CD4-positive, alpha-beta memory T cell (primary cell): ENCODE measurements at regions not wholly inside any gene's neighbourhood (a gene's known extent, or its start where the extent isn't known, plus 50 kb on each side); places are given as distances from the start of the nearest gene placed in this dataset.

Experiments
- CTCF ChIA-PET: fragments of 350-600 bp; sonication (Branson Sonifier 250); formaldehyde crosslinking; loops from one replicate; lab custom pipeline; 2021; ENCODE audit warnings: inconsistent platforms; ENCODE audit not compliant: partially characterized antibody; lab: Charles Lee
- POLR2A ChIA-PET: fragments of 350-600 bp; sonication (Branson Sonifier 250); formaldehyde crosslinking; loops from one replicate; lab custom pipeline; 2021; ENCODE audit not compliant: partially characterized antibody; lab: Charles Lee
- DNase-seq, 5 donors: peaks; one replicate each; pipeline versions ENCODE4 v3.0.0 to v3.0.0-alpha.2; 2020 to 2022; ENCODE audit warnings: mixed read lengths in 1 of 5
- H3K27ac ChIP-seq: one replicate; pipeline ENCODE4 v1.7.0; 2013; ENCODE audit warnings: low read depth, low read length
- H3K27me3 ChIP-seq: 2 replicates; pipeline ENCODE4 v1.7.0; 2013; ENCODE audit warnings: mild to moderate bottlenecking, low read length, moderate library complexity; ENCODE audit not compliant: insufficient read depth
- H3K36me3 ChIP-seq: 2 replicates; pipeline ENCODE4 v1.7.0; 2013; ENCODE audit warnings: mild to moderate bottlenecking, low read length, moderate library complexity; ENCODE audit not compliant: insufficient read depth
- H3K4me1 ChIP-seq: 2 replicates; pipeline ENCODE4 v1.7.0; 2013; ENCODE audit warnings: mild to moderate bottlenecking, low read length, moderate library complexity; ENCODE audit not compliant: insufficient read depth
- H3K4me3 ChIP-seq, 2 donors: one replicate each; pipeline ENCODE4 v1.7.0; 2013; ENCODE audit warnings: low read length in 2 of 2, mild to moderate bottlenecking in 1 of 2
- H3K9me3 ChIP-seq, 2 donors: one replicate each; pipeline ENCODE4 v1.7.0; 2013; ENCODE audit warnings: low read length in 2 of 2, control low read depth in 1 of 2; ENCODE audit not compliant: control insufficient read depth in 1 of 2
- H3K27ac Mint-ChIP-seq, 7 donors: one replicate each; pipeline ENCODE4 v1.8.0; 2020 to 2021; ENCODE audit warnings: mixed read lengths in 7 of 7, mild to moderate bottlenecking in 6 of 7, inconsistent platforms in 3 of 7, moderate library complexity in 3 of 7
- H3K27me3 Mint-ChIP-seq, 2 donors: one replicate each; pipeline ENCODE4 v1.8.0; 2020 to 2021; ENCODE audit warnings: mixed read lengths in 2 of 2
- H3K36me3 Mint-ChIP-seq, 2 donors: one replicate each; pipeline ENCODE4 v1.8.0; 2020 to 2021; ENCODE audit warnings: mixed read lengths in 2 of 2, inconsistent platforms in 1 of 2, mild to moderate bottlenecking in 1 of 2
- H3K4me1 Mint-ChIP-seq, 4 donors: one replicate each; pipeline ENCODE4 v1.8.0; 2020 to 2021; ENCODE audit warnings: mixed read lengths in 4 of 4, mild to moderate bottlenecking in 1 of 4
- H3K4me3 Mint-ChIP-seq, 8 donors: one replicate each; pipeline ENCODE4 v1.8.0; 2020 to 2021; ENCODE audit warnings: mixed read lengths in 8 of 8, mild to moderate bottlenecking in 7 of 8, moderate library complexity in 6 of 8, inconsistent platforms in 3 of 8
- H3K9me3 Mint-ChIP-seq, 8 donors: one replicate each; pipeline ENCODE4 v1.8.0; 2020 to 2021; ENCODE audit warnings: mixed read lengths in 8 of 8, mild to moderate bottlenecking in 5 of 8, inconsistent platforms in 3 of 8, moderate library complexity in 1 of 8
- intact Hi-C: fragments of 100-400 bp; cut with micrococcal nuclease; formaldehyde crosslinking; loops from one replicate; pipeline ENCODE4 v1.15.1; 2023

- H3K4me1 Mint-ChIP-seq: no peaks in the 10 kb centered on the region
- no peaks in the 10 kb centered on the region for H3K9me3 Mint-ChIP-seq
- no peaks in the 10 kb centered on the region for H3K36me3 Mint-ChIP-seq
- intact Hi-C loops: no loop called here
- H3K4me1 ChIP-seq: no peaks in the 10 kb centered on the region
- H3K27ac Mint-ChIP-seq: no peak overlapping the region
- H3K4me3 ChIP-seq: no peak overlapping the region
- H3K36me3 ChIP-seq: no peaks in the 10 kb centered on the region
- no peaks in the 10 kb centered on the region for H3K9me3 ChIP-seq
- no peak overlapping the region for H3K27ac ChIP-seq
- H3K27me3 ChIP-seq: no peaks in the 10 kb centered on the region
- H3K27me3 Mint-ChIP-seq: peaks cover 1 to 7% of the 10 kb centered on the region in 2 donors
- no peak overlapping the region for H3K4me3 Mint-ChIP-seq
- ChIA-PET POLR2A (no interaction called here), CTCF (interaction anchor here (1.7 kb wide), 1 partner anchor 14 kb away, joined by 6 read pairs; no protein-coding TSS in a partner anchor)
- DNase-seq: no peak
These were observed 201.8 kb upstream of the ZMIZ1 start for GRCh38 chr10:78866731-78867554.

DNA sequence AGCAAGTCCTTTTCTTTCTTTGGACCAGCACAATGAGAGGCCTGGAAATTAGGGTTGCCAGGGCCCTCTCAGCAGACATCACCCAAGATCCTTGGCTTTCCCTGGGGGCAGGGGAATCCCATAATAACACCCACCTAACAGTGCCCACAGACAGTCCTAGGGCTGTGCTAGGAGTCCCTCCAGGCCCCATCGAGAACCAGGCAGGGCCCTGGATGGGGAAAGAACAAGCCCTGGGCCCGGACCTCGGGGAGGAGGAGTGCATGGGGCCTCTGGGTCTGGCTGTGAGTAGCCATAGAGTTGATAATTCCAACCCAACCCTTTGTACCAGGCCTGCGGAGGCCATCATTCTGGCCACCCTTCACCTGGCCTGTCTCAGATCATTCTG, 201.2 kb upstream of the ZMIZ1 start:
- CTCF ChIA-PET: no interaction called here
- Mint-ChIP-seq H3K4me3 (no peak overlapping the region), H3K4me1 (no peaks in the 10 kb centered on the region), H3K9me3 (no peaks in the 10 kb centered on the region), H3K36me3 (no peaks in the 10 kb centered on the region), H3K27me3 (peaks cover 1 to 7% of the 10 kb centered on the region in 2 donors), H3K27ac (no peak overlapping the region)
- POLR2A ChIA-PET: no interaction called here
- Histone ChIP-seq H3K36me3 (no peaks in the 10 kb centered on the region), H3K9me3 (no peaks in the 10 kb centered on the region), H3K4me3 (no peak overlapping the region), H3K27ac (no peak overlapping the region), H3K4me1 (no peaks in the 10 kb centered on the region), H3K27me3 (no peaks in the 10 kb centered on the region)
- no peak for DNase-seq
- intact Hi-C loops: no loop called here

GRCh38 chr10:78868048-78868447, 200.7 kb upstream of the ZMIZ1 start:
- Histone ChIP-seq H3K36me3 (no peaks in the 10 kb centered on the region), H3K27ac (no peak overlapping the region), H3K4me3 (no peak overlapping the region), H3K27me3 (no peaks in the 10 kb centered on the region), H3K9me3 (no peaks in the 10 kb centered on the region), H3K4me1 (no peaks in the 10 kb centered on the region)
- no peak overlapping the region for H3K27ac Mint-ChIP-seq
- no peak overlapping the region for H3K4me3 Mint-ChIP-seq
- H3K4me1 Mint-ChIP-seq: no peaks in the 10 kb centered on the region
- ChIA-PET POLR2A (no interaction called here), CTCF (no interaction called here)
- no peak for DNase-seq
- H3K27me3 Mint-ChIP-seq: peaks cover 1 to 7% of the 10 kb centered on the region in 2 donors
- intact Hi-C loops: no loop called here
- H3K9me3 Mint-ChIP-seq: no peaks in the 10 kb centered on the region
- no peaks in the 10 kb centered on the region for H3K36me3 Mint-ChIP-seq

DNA sequence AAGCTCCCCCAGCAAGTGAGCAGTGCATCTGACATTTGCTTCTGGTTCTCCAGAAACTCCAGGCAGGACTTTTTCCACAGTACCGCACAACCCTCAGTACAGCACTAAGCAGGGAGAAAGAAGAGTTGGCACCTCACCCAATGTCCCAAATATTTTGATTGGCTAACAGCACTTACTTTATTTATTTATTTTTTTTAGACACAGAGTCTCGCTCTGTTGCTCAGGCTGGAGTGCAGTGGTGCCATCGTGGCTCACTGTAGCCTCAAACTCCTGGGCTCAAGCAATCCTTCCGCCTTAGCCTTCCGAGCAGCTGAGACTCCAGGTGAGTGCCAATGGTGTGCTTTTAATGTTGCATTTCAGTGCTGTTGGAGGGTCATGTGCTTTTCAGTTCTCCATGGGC, 200.3 kb upstream of the ZMIZ1 start:
- H3K27me3 Mint-ChIP-seq: peaks cover 1 to 11% of the 10 kb centered on the region in 2 donors
- intact Hi-C loops: no loop called here
- no peaks in the 10 kb centered on the region for H3K36me3 Mint-ChIP-seq
- no peaks in the 10 kb centered on the region for H3K27me3 ChIP-seq
- H3K4me3 ChIP-seq: no peak overlapping the region
- no peak for DNase-seq
- no peaks in the 10 kb centered on the region for H3K9me3 Mint-ChIP-seq
- no peak overlapping the region for H3K27ac ChIP-seq
- H3K4me3 Mint-ChIP-seq: no peak overlapping the region
- ChIA-PET CTCF (no interaction called here), POLR2A (no interaction called here)
- H3K9me3 ChIP-seq: no peaks in the 10 kb centered on the region
- no peaks in the 10 kb centered on the region for H3K36me3 ChIP-seq
- no peak overlapping the region for H3K27ac Mint-ChIP-seq
- no peaks in the 10 kb centered on the region for H3K4me1 Mint-ChIP-seq
- H3K4me1 ChIP-seq: no peaks in the 10 kb centered on the region

DNA sequence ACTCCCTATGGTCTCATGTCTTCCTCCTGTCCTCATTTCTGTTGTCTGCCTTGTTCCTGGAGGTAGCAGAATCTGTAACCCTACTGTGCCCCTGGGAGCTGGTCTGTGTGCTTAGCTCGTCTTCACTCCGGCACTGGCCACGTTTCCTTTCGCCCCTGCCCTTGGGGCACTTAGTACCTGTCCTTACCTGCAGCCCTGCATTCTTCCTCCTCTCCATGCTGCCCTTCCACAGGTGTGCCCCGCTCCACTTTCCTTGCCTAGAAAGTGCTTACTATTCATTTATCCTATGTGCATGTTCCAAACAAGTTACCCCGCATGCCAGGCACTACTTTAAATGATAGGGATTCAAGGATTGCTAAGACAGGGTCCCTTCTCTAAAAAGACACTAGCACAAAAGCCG, 199.9 kb upstream of the ZMIZ1 start:
- POLR2A ChIA-PET: no interaction called here
- H3K36me3 ChIP-seq: no peaks in the 10 kb centered on the region
- intact Hi-C loops: no loop called here
- Mint-ChIP-seq H3K4me1 (peaks cover 0 to under 1% (median 0%) of the 10 kb centered on the region in 4 donors), H3K36me3 (no peaks in the 10 kb centered on the region), H3K27me3 (peaks cover 1 to 11% of the 10 kb centered on the region in 2 donors), H3K4me3 (no peak overlapping the region), H3K27ac (no peak overlapping the region), H3K9me3 (no peaks in the 10 kb centered on the region)
- H3K27me3 ChIP-seq: no peaks in the 10 kb centered on the region
- no peaks in the 10 kb centered on the region for H3K4me1 ChIP-seq
- DNase-seq: no peak
- H3K27ac ChIP-seq: no peak overlapping the region
- no peaks in the 10 kb centered on the region for H3K9me3 ChIP-seq
- CTCF ChIA-PET: no interaction called here
- H3K4me3 ChIP-seq: no peak overlapping the region

DNA sequence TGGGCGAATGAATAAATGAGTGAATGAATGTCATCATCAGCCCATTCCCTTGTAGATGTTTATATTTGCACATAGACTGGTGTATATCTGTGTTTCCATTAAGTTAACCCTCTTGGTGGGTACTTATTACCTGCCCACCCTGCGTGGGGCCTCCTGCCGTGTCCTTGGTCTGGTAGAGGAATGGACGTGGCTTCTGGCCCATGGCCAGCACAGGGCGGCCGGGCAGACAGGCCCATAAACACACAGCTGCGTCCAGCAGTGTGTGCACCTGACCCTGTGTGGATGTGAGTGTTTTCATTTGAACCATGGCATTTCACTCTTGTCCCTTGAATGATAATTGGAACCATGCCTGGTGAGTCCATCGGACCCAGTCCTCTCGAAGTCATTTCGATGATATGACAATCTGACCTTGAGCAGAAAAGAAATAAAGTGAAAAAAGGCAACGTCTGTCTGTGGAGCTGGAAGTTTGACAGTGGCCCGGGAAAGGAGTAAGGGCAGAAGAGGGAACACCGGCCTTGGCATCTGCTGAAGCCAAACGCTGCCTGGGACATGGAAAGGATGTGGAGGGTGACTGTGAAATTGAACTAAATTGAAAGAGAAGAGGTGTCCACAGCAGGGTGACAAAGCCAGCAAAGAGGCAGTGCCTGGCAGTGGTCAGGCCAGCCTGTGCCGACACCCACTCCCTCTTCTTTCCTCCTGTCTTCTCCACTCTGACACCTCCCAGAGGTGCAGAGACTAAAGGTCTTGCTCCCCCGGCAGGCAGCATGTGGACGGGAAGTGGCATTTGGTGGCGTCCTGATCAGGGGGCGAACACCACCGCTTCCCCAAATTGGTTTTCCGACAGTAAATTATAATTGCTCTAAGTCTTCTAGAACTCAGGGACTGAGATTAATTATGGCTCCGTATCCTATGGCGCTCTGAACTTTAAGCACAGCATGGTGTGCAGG, 199.0 kb upstream of the ZMIZ1 start:
- H3K27ac Mint-ChIP-seq: no peak overlapping the region
- POLR2A ChIA-PET: no interaction called here

DNA sequence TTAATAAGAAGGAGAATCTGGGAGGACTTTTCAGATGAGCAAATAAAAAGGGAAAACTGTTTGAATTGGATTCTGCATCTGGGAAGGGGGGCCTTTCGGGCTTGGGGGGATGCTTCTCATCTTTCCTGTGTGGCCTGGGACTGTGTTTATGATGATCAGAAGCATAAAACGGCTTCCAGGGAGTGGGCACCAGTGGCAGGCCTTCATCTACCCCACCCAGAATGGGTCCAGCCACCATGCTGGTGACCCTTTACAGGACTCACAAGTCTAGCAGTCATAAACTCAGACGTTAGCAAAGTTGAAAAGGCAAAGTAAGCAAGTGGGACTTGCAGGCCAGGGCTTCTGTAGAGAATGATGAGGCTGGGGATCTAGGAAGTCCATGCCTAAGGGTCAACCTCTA, 198.3 kb upstream of the ZMIZ1 start:
- Mint-ChIP-seq H3K4me1 (peaks cover 0 to 2% (median 0%) of the 10 kb centered on the region in 4 donors), H3K4me3 (no peak overlapping the region), H3K27ac (no peak overlapping the region), H3K36me3 (no peaks in the 10 kb centered on the region), H3K9me3 (no peaks in the 10 kb centered on the region), H3K27me3 (peaks cover 3 to 15% of the 10 kb centered on the region in 2 donors)
- ChIA-PET CTCF (no interaction called here), POLR2A (no interaction called here)
- Histone ChIP-seq H3K27ac (no peak overlapping the region), H3K4me1 (no peaks in the 10 kb centered on the region), H3K9me3 (no peaks in the 10 kb centered on the region), H3K4me3 (no peak overlapping the region), H3K36me3 (no peaks in the 10 kb centered on the region), H3K27me3 (no peaks in the 10 kb centered on the region)
- intact Hi-C loops: no loop called here
- no peak for DNase-seq

More for the DNA sequence above, 199.0 kb upstream of the ZMIZ1 start:
- peaks cover 0 to 2% (median 0%) of the 10 kb centered on the region in 4 donors for H3K4me1 Mint-ChIP-seq
- H3K4me3 Mint-ChIP-seq: no peak overlapping the region
- CTCF ChIA-PET: no interaction called here
- no peak overlapping the region for H3K4me3 ChIP-seq
- H3K36me3 ChIP-seq: no peaks in the 10 kb centered on the region
- no peaks in the 10 kb centered on the region for H3K9me3 Mint-ChIP-seq
- no peaks in the 10 kb centered on the region for H3K4me1 ChIP-seq
- intact Hi-C loops: no loop called here
- DNase-seq: no peak
- H3K27me3 Mint-ChIP-seq: peaks cover 1 to 11% of the 10 kb centered on the region in 2 donors
- H3K27ac ChIP-seq: no peak overlapping the region
- no peaks in the 10 kb centered on the region for H3K9me3 ChIP-seq
- no peaks in the 10 kb centered on the region for H3K27me3 ChIP-seq
- no peaks in the 10 kb centered on the region for H3K36me3 Mint-ChIP-seq
